SK-N-MC (cell line): ENCODE measurements at regions not wholly inside any gene's neighbourhood (a gene's known extent, or its start where the extent isn't known, plus 50 kb on each side); places are given as distances from the start of the nearest gene placed in this dataset.

Source experiments
- EZH2 ChIP-seq: fragments of 200-600 bp; sonication (generic); IDR thresholded peaks from one replicate; pipeline ENCODE4 v1.6.1; 2017; ENCODE audit warnings: antibody characterized with exemption
- POLR2AphosphoS5 ChIP-seq: IDR thresholded peaks from 2 replicates; pipeline ENCODE4 v1.6.1; 2012; ENCODE audit warnings: mild to moderate bottlenecking, low read depth, low read length, borderline replicate concordance

DNA sequence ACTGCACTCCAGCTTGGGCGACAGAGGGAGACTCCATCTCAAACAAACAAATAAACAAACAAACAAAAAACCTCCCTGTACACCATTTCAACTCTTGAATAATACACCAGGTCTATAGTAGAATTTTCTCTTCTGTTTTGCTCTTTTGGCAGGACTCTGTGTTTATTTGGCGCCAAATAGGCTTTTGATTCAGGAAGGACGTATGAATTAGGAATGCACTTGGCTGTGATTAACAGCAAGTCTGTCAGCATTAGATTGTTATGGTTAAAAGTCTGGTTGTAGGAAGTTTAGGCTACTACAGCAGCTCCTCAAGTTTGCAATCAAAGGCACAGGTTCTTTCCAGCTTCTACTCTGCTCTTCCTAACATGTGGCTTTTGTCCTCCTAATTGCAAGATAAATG is 113.8 kb upstream of the KCNK1 start:
- TF ChIP-seq EZH2 (no peak), POLR2AphosphoS5 (no peak)
